GM10248 (cell line): ENCODE measurements at regions not wholly inside any gene's neighbourhood (a gene's known extent, or its start where the extent isn't known, plus 50 kb on each side); places are given as distances from the start of the nearest gene placed in this dataset.
"Not testable (repeated sequence)": the region's sequence is repeated elsewhere in the genome, so short reads cannot be mapped to it uniquely, and the experiment has no call there.

ENCODE experiments used
- CTCF ChIA-PET: fragments of 300-600 bp; sonication (Branson Sonifier 250); formaldehyde crosslinking; extraction: SDS; loops from one replicate; lab custom pipeline; 2021; ENCODE audit warnings: antibody characterized with exemption; lab: Yijun Ruan, JAX
- POLR2A ChIA-PET: fragments of 350-650 bp; sonication (Branson Sonifier 250); formaldehyde crosslinking; extraction: SDS; loops from one replicate; lab custom pipeline; 2020; ENCODE audit warnings: antibody characterized with exemption; lab: Yijun Ruan, JAX
- DNase-seq: peaks from one replicate; pipeline ENCODE4 v3.0.0; 2012; ENCODE audit errors: extremely low spot score
- CTCF ChIP-seq: IDR thresholded peaks from 2 replicates; pipeline ENCODE4 v1.5.1; 2012; ENCODE audit warnings: mild to moderate bottlenecking, low read depth; ENCODE audit errors: extremely low read depth, missing control alignments, control extremely low read depth

- ChIA-PET POLR2A (no interaction called here), CTCF (no interaction called here)
- TF ChIP-seq CTCF = no peak
- DNase-seq = no peak
Observed at GRCh38 chr12:41652981-41653380, 464.9 kb downstream of the PDZRN4 start.

GRCh38 chr12:41645624-41646023, 457.5 kb downstream of the PDZRN4 start:
- DNase-seq = no peak
- no peak for TF ChIP-seq CTCF
- ChIA-PET POLR2A (no interaction called here), CTCF (no interaction called here)

- CTCF ChIA-PET, POLR2A ChIA-PET, DNase-seq: not testable (repeated sequence)
Observed at GRCh38 chr12:41642808-41643207, 454.7 kb downstream of the PDZRN4 start.

- no peak for DNase-seq
- TF ChIP-seq CTCF = no peak
- ChIA-PET CTCF (no interaction called here), POLR2A (no interaction called here)
Observed at GRCh38 chr12:41636653-41637052, 448.5 kb downstream of the PDZRN4 start.

GRCh38 chr12:41635626-41636364, 447.7 kb downstream of the PDZRN4 start:
- DNase-seq = no peak
- ChIA-PET POLR2A (no interaction called here), CTCF (interaction anchor here (0.7 to 1.0 kb wide), 2 partner anchors 8 to 48 kb away, joined by 3 read pairs; no protein-coding TSS in a partner anchor)
- TF ChIP-seq CTCF = no peak

- CTCF ChIA-PET = no interaction called here
- POLR2A ChIA-PET = no interaction called here
- DNase-seq = no peak
- TF ChIP-seq CTCF = no peak
Observed at GRCh38 chr12:41634091-41634490, 446.0 kb downstream of the PDZRN4 start.

GRCh38 chr12:41629611-41630010, 441.5 kb downstream of the PDZRN4 start:
- CTCF ChIA-PET = no interaction called here
- no peak for DNase-seq
- POLR2A ChIA-PET = no interaction called here
- no peak for TF ChIP-seq CTCF
